HepG2 (cell line): ENCODE measurements at regions not wholly inside any gene's neighbourhood (a gene's known extent, or its start where the extent isn't known, plus 50 kb on each side); places are given as distances from the start of the nearest gene placed in this dataset.

Experiments used
- ATAC-seq: fragments of 200-7000 bp; cut with Tn5 transposase; 3 replicates; pipeline ENCODE4 v1.9.1; 2020; ENCODE audit warnings: mild to moderate bottlenecking, moderate library complexity
- BruUV-seq: library from RNA; stranded (reverse); fragments of 400-500 nt; replicated peaks from 2 replicates; lab custom pipeline; 2021; lab: Mats Ljungman, UMichigan
- CTCF ChIA-PET: fragments of 300-600 bp; formaldehyde crosslinking; extraction: SDS; loops from one replicate; lab custom pipeline; 2021; ENCODE audit warnings: low total read pairs, inconsistent platforms, low intra/inter-chr PET ratio; lab: Yijun Ruan, JAX
- POLR2A ChIA-PET: fragments of 350-600 bp; sonication (Branson Sonifier 250); formaldehyde crosslinking; loops from one replicate; lab custom pipeline; 2020; ENCODE audit warnings: antibody characterized with exemption, inconsistent platforms; lab: Yijun Ruan, JAX
- DNase-seq: peaks from one replicate; pipeline ENCODE4 v3.0.0-alpha.2; 2015; ENCODE audit warnings: low spot score
- FAIRE-seq: peaks from 3 replicates; lab custom pipeline; 2011; peaks lifted over from hg19 to GRCh38; lab: Jason Lieb, UNC
- H2AFZ ChIP-seq: one replicate; pipeline ENCODE4 v1.6.1; 2011; ENCODE audit warnings: low read length, inconsistent platforms
- H3K27ac ChIP-seq: fragments of 300-600 bp; 3 replicates; pipeline ENCODE4 v1.8.0; 2011; ENCODE audit warnings: mixed run types, mild to moderate bottlenecking, mixed read lengths, low read length, inconsistent platforms; ENCODE audit not compliant: insufficient read depth; ENCODE audit errors: extremely low read length
- H3K27me3 ChIP-seq, 2 experiments: fragments of 200-600 bp in 1 of 2; 2 replicates in 1 of 2; 3 replicates in 1 of 2; pipeline versions ENCODE4 v1.6.0 to v1.8.0; 2011; ENCODE audit warnings: low read length in 2 of 2, mild to moderate bottlenecking in 2 of 2, moderate library complexity in 2 of 2, inconsistent platforms in 1 of 2; ENCODE audit not compliant: insufficient read depth in 2 of 2, control insufficient read depth in 1 of 2
- H3K36me3 ChIP-seq, 2 experiments: fragments of 200-600 bp in 1 of 2; replicated peaks in 1 of 2; 2 replicates in 1 of 2; 3 replicates in 1 of 2; pipeline versions ENCODE4 v1.5.1 to v1.8.0; 2011; ENCODE audit warnings: low read length in 2 of 2, inconsistent platforms in 1 of 2; ENCODE audit not compliant: insufficient read depth in 2 of 2, control insufficient read depth in 1 of 2
- H3K4me1 ChIP-seq: 2 replicates; pipeline ENCODE4 v1.5.1; 2012; ENCODE audit warnings: low read length, inconsistent platforms; ENCODE audit not compliant: insufficient read depth
- H3K4me2 ChIP-seq: 2 replicates; pipeline ENCODE4 v1.6.0; 2011; ENCODE audit warnings: low read depth, low read length, inconsistent platforms
- H3K4me3 ChIP-seq, 3 experiments: fragments of 200-600 bp in 1 of 3; sonication (generic), shearing (Covaris generic) in 1 of 3; replicated peaks in 1 of 3; 2 replicates each; pipeline ENCODE4 v1.5.1; 2011 to 2016; ENCODE audit warnings: low read length in 3 of 3, inconsistent platforms in 2 of 3, low read depth in 2 of 3, mild to moderate bottlenecking in 2 of 3, control low read depth in 1 of 3, mixed read lengths in 1 of 3; ENCODE audit not compliant: insufficient read depth in 1 of 3
- H3K79me2 ChIP-seq: one replicate; pipeline ENCODE4 v1.6.1; 2011; ENCODE audit warnings: low read length, inconsistent platforms; ENCODE audit not compliant: insufficient read depth
- H3K9ac ChIP-seq: 2 replicates; pipeline ENCODE4 v1.6.0; 2011; ENCODE audit warnings: mild to moderate bottlenecking, low read depth, low read length, inconsistent platforms; ENCODE audit not compliant: insufficient read depth
- H3K9me3 ChIP-seq: 2 replicates; pipeline ENCODE4 v1.5.1; 2012; ENCODE audit warnings: mild to moderate bottlenecking, low read length
- H4K20me1 ChIP-seq: 2 replicates; pipeline ENCODE4 v1.6.0; 2011; ENCODE audit warnings: inconsistent platforms, mild to moderate bottlenecking, low read length, moderate library complexity; ENCODE audit not compliant: insufficient read depth
- GATAD1 ChIP-seq: IDR thresholded peaks from 2 replicates; pipeline ENCODE4 v1.6.1; 2016; ENCODE audit warnings: missing genetic modification reagents, missing compliant biosample characterization
- HMG20B ChIP-seq: conservative IDR thresholded peaks from 2 replicates; pipeline ENCODE4 v1.6.1; 2016; ENCODE audit warnings: missing genetic modification reagents, missing compliant biosample characterization
- HOXA7 ChIP-seq: sonication (generic); formaldehyde crosslinking; IDR thresholded peaks from 2 replicates; pipeline ENCODE4 v1.8.1; 2022; ENCODE audit warnings: mild to moderate bottlenecking, missing genetic modification reagents, moderate library complexity
- ONECUT2 ChIP-seq: sonication (generic); formaldehyde crosslinking; IDR thresholded peaks from 2 replicates; pipeline ENCODE4 v1.4.0; 2020; ENCODE audit warnings: missing genetic modification reagents
- SUZ12 ChIP-seq: fragments of 150-350 bp; IDR thresholded peaks from 2 replicates; pipeline ENCODE4 v1.6.1; 2014; ENCODE audit warnings: low read depth, low read length
- TCF7L2 ChIP-seq: IDR thresholded peaks from 2 replicates; pipeline ENCODE4 v1.6.1; 2011; ENCODE audit warnings: mild to moderate bottlenecking, low read depth, low read length, moderate library complexity
- ZBTB7A ChIP-seq: sonication (generic); formaldehyde crosslinking; IDR thresholded peaks from 2 replicates; pipeline ENCODE4 v1.8.0; 2022; ENCODE audit warnings: mild to moderate bottlenecking, missing genetic modification reagents
- ZMYM2 ChIP-seq: sonication (generic); formaldehyde crosslinking; IDR thresholded peaks from 2 replicates; pipeline ENCODE4 v1.8.0; 2022; ENCODE audit warnings: mild to moderate bottlenecking, missing genetic modification reagents
- WGBS: methylation state at CpG from one replicate; pipeline ENCODE4 v1.1.6; 2017; ENCODE audit warnings: low lambda C conversion rate; 5-methylcytosine and 5-hydroxymethylcytosine counted together
- in situ Hi-C: cut with HindIII; loops from 2 replicates; pipeline ENCODE4 v1.10.0; 2017; ENCODE audit warnings: low pct_unique_long_range_greater_than_20kb; ENCODE audit not compliant: extremely low pct_ligation_motif_present
- intact Hi-C: fragments of 100-400 bp; cut with micrococcal nuclease; formaldehyde crosslinking; loops from one replicate; pipeline ENCODE4 v1.10.0; 2022; ENCODE audit not compliant: unreplicated experiment
- TF ChIP-seq, protein P1 (sequence below): sonication (generic); formaldehyde crosslinking; IDR thresholded peaks from 2 replicates; pipeline ENCODE4 v1.5.0; 2020; ENCODE audit warnings: mild to moderate bottlenecking, missing genetic modification reagents
- TF ChIP-seq, protein P2 (sequence below): sonication (generic); formaldehyde crosslinking; IDR thresholded peaks from 2 replicates; pipeline ENCODE4 v1.8.0; 2022; ENCODE audit warnings: mild to moderate bottlenecking, missing genetic modification reagents
- TF ChIP-seq, protein P3 (sequence below): sonication (generic); formaldehyde crosslinking; IDR thresholded peaks from 2 replicates; pipeline ENCODE4 v1.4.0; 2020; ENCODE audit warnings: missing genetic modification reagents, mild to moderate bottlenecking, borderline replicate concordance

DNA sequence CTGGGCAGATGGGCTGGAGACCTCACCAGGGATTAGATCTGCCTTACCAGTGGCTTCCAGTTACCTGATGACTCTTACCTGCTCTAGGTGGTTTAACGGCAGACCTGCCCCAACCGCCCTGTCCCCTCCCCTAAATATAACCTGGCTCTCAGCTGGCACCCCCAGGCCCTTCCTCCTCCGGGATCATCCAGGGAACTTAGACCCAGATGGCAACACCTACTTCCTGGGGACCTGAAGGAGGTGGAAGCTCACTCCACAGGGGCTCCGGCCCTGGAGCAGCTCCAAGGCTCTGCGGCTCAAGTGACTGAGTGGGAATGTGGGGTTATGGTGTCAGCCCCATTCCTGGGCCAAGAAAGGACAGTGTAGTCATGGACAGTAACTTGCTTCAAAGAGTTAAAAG lies 130.4 kb downstream of the OLFM1 start:
- Histone ChIP-seq H3K4me3 (no peak overlapping the region), H3K36me3 (no peaks in the 10 kb centered on the region), H3K27ac (no peak overlapping the region), H4K20me1 (no peaks in the 10 kb centered on the region), H3K79me2 (no peaks in the 10 kb centered on the region), H3K4me1 (no peaks in the 10 kb centered on the region), H3K9me3 (no peaks in the 10 kb centered on the region), H3K27me3 (peaks cover 14 to 86% of the 10 kb centered on the region in 2 experiments; a peak in 3 of 5 replicates), H2AFZ (no peak overlapping the region), H3K9ac (no peak overlapping the region), H3K4me2 (no peak overlapping the region)
- ChIA-PET POLR2A (no interaction called here), CTCF (no interaction called here)
- in situ Hi-C loops, result no loop called here
- no peak for DNase-seq
- TF ChIP-seq ZMYM2 (CRISPR knock-in tag) (no peak), ONECUT2 (CRISPR knock-in tag) (no peak), TCF7L2 (no peak), SUZ12 (no peak), HOXA7 (CRISPR knock-in tag) (no peak), GATAD1 (no peak), HMG20B (CRISPR knock-in tag) (no peak), ZBTB7A (CRISPR knock-in tag) (no peak)
- TF ChIP-seq, protein P1, sequence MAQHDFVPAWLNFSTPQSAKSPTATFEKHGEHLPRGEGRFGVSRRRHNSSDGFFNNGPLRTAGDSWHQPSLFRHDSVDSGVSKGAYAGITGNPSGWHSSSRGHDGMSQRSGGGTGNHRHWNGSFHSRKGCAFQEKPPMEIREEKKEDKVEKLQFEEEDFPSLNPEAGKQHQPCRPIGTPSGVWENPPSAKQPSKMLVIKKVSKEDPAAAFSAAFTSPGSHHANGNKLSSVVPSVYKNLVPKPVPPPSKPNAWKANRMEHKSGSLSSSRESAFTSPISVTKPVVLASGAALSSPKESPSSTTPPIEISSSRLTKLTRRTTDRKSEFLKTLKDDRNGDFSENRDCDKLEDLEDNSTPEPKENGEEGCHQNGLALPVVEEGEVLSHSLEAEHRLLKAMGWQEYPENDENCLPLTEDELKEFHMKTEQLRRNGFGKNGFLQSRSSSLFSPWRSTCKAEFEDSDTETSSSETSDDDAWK (CRISPR knock-in tag), result no peak
- TF ChIP-seq, protein P2, sequence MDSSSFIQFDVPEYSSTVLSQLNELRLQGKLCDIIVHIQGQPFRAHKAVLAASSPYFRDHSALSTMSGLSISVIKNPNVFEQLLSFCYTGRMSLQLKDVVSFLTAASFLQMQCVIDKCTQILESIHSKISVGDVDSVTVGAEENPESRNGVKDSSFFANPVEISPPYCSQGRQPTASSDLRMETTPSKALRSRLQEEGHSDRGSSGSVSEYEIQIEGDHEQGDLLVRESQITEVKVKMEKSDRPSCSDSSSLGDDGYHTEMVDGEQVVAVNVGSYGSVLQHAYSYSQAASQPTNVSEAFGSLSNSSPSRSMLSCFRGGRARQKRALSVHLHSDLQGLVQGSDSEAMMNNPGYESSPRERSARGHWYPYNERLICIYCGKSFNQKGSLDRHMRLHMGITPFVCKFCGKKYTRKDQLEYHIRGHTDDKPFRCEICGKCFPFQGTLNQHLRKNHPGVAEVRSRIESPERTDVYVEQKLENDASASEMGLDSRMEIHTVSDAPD, result no peak
- TF ChIP-seq, protein P3, sequence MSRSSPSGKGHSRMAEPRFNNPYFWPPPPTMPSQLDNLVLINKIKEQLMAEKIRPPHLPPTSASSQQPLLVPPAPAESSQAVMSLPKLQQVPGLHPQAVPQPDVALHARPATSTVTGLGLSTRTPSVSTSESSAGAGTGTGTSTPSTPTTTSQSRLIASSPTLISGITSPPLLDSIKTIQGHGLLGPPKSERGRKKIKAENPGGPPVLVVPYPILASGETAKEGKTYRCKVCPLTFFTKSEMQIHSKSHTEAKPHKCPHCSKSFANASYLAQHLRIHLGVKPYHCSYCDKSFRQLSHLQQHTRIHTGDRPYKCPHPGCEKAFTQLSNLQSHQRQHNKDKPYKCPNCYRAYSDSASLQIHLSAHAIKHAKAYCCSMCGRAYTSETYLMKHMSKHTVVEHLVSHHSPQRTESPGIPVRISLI, result no peak
- no peak for FAIRE-seq
- 0% methylated on average over 2 of the region's 5 CpGs for WGBS
- intact Hi-C loops, result no loop called here
- ATAC-seq, result no peak
- no TSS peak for BruUV-seq
